LNCaP clone FGC (cell line): ENCODE measurements at regions not wholly inside any gene's neighbourhood (a gene's known extent, or its start where the extent isn't known, plus 50 kb on each side); places are given as distances from the start of the nearest gene placed in this dataset.

Experiments used
- DNase-seq: peaks from one replicate; pipeline ENCODE4 v3.0.0-alpha.2; 2011; ENCODE audit warnings: low read depth
- H3K4me3 ChIP-seq: 2 replicates; pipeline ENCODE4 v1.5.1; 2011; ENCODE audit warnings: mild to moderate bottlenecking, low read depth, low read length, control low read depth
- TF ChIP-seq, protein P1 (sequence below): IDR thresholded peaks from 2 replicates; pipeline ENCODE4 v1.5.1; 2012; ENCODE audit warnings: mild to moderate bottlenecking; ENCODE audit not compliant: control insufficient read depth, insufficient read depth; ENCODE audit errors: extremely low read depth

DNA sequence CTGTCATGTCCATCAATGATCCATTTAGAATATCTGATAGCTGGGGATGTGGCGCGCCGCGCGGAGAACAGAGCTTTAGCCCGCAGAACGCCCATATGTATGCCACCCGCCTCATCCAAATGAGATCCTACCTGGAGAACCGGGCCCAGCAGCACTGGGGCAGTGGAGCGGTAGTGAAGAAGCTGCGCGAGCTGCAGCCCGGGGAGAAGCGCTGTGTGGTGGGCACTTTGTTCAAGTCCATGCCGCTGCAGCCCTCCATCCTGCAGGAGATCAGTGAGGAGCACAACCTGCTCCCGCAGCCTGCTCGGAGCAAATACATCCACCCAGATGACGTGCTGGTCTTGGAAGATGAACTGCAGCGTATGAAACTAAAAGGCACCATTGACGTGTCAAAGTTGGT is 313.7 kb downstream of the NR2F1-AS1 start:
- H3K4me3 ChIP-seq, result no peak overlapping the region
- no peak for DNase-seq
- TF ChIP-seq, protein P1, sequence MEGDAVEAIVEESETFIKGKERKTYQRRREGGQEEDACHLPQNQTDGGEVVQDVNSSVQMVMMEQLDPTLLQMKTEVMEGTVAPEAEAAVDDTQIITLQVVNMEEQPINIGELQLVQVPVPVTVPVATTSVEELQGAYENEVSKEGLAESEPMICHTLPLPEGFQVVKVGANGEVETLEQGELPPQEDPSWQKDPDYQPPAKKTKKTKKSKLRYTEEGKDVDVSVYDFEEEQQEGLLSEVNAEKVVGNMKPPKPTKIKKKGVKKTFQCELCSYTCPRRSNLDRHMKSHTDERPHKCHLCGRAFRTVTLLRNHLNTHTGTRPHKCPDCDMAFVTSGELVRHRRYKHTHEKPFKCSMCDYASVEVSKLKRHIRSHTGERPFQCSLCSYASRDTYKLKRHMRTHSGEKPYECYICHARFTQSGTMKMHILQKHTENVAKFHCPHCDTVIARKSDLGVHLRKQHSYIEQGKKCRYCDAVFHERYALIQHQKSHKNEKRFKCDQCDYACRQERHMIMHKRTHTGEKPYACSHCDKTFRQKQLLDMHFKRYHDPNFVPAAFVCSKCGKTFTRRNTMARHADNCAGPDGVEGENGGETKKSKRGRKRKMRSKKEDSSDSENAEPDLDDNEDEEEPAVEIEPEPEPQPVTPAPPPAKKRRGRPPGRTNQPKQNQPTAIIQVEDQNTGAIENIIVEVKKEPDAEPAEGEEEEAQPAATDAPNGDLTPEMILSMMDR, result no peak

DNA sequence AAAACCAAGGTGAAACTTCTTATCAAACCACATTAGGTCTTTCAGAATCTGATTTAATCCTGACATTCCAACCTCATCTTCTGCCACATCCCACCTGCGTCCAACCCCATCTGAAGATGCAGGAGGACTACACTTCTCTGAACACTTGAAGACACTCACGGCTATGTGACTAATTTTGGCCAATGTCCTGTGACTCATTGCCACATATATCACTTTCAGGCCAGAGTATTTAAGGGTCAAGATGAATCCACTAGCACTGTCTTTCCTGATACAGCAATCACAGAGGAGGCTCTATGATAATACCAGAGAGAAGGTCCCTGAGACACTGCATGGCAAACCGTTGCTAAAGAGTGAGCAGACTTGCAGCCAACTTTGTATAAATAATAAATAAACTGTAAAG is 323.4 kb downstream of the NR2F1-AS1 start:
- DNase-seq, result no peak
- TF ChIP-seq, protein P1, result no peak
- H3K4me3 ChIP-seq, result no peak overlapping the region

DNA sequence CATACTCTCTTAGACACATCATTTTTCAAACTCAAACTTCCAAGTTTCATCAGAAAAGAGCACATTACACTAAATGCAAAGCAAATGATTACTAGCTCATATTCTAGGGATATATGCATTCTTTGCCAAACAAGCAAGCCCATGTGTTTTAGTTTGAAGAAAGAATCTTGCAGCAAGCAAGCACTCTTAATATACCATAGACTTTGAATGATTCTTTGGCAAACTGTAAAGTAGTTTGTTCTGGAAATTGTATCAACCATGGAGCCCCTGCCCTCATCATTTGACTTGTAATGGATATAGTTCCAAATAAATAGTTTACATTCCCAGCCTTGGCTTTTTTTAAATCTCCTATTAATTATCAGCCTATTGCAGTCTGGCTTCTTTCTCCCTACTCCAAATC is 325.2 kb downstream of the NR2F1-AS1 start:
- H3K4me3 ChIP-seq, result no peak overlapping the region
- TF ChIP-seq, protein P1, result no peak
- no peak for DNase-seq

DNA sequence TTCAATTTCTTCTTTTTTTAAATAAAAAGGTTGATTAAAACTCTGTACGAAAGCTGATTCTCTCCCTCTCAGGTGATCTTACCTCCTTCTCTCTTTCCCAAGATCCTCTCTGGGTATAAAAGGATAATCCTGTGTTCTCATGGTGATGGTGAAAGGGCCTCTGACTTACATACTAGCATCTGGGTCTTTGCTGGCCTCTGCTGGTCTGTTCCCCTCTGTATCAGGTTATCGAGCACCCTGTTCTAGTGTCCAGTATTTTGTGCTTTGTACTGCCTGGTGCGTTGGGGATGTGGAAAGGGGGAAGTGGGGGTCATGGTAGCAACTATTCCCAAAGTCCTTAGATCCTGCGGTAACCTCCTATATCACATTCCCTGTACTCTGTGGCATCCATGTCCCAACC is 328.9 kb downstream of the NR2F1-AS1 start:
- no peak overlapping the region for H3K4me3 ChIP-seq
- no peak for DNase-seq
- TF ChIP-seq, protein P1, result no peak

DNA sequence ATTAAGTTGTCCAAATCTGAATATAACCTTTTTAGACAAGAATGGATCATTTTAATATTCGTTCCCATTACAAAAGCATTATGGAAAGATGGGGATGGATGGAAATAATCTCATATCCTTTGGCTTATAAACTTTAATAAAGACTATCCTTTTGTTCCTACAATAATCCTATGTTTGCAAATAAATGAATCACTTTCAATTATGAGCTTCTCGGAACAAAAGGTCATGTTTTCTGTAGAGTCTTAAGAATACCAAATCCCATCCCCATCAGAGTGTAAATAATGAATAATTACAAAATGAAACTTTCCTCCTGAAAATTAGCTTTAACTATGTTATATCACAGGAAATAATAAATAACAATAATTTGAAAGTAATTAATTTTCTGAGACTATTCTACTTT is 329.7 kb downstream of the NR2F1-AS1 start:
- no peak overlapping the region for H3K4me3 ChIP-seq
- TF ChIP-seq, protein P1, result no peak
- DNase-seq, result no peak

DNA sequence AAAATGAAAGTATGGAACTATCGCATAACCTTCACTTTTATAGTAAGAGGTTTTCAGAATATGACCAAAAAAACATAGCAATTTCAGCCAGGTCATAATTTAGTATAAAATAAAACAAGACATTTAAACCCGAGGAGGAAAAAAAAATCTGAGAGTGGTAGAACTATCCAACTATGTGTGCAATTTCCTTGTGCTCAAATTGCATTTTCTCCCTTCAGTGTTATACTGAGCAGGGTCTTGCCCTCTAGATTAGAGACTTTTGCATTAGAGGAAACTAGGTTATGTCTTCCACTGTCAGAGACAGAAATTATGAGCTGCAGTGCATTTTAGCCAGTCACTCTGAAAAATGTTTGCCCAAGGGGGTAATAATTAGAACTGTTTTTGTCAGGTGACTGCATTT is 330.6 kb downstream of the NR2F1-AS1 start:
- H3K4me3 ChIP-seq, result no peak overlapping the region
- TF ChIP-seq, protein P1, result no peak
- no peak for DNase-seq

DNA sequence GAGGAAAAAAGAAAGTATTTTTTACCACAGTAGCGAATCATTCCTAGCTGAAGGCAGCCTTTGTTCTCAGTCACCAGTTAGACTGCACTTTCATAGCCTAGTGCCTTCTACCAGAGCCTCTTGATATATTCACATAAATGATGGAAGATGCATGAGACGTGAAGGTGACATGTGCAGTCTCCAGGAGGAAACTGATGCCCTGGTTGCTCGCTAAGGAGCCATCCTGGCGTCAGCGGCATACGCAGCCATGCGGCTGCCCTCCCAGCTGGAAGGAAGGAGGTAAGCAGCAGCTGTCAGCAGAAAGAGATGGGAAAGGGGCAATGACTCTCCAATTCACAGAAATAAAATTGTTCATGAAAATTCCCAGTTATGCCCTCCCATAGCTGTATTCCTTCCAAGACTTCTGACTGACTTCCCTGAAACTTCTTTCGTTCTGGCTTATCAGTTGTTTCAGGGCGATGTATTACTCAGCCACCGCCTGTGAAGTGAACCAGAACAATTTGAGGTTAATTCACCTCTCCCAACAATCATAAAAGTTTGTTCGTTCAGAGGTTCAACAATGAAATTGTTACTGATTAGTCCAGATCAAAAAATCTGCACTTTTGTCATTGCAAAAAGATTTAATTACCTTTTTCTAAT is 331.2 kb downstream of the NR2F1-AS1 start:
- no peak overlapping the region for H3K4me3 ChIP-seq
- DNase-seq, result no peak
- TF ChIP-seq, protein P1, result no peak
